NCI-H146 (cell line): ENCODE measurements at regions not wholly inside any gene's neighbourhood (a gene's known extent, or its start where the extent isn't known, plus 50 kb on each side); places are given as distances from the start of the nearest gene placed in this dataset.
"Not testable (repeated sequence)": the region's sequence is repeated elsewhere in the genome, so short reads cannot be mapped to it uniquely, and the experiment has no call there.

Source experiments
- DNase-seq: peaks from one replicate; lab custom pipeline; 2025; lab: John Stamatoyannopoulos, UW

GRCh38 chr18:14336017-14336416 lies 203.8 kb upstream of the ZNF519 start:
- DNase-seq: not testable (repeated sequence)

- DNase-seq: not testable (repeated sequence)
These were observed 189.0 kb upstream of the ZNF519 start for GRCh38 chr18:14321217-14321616.

GRCh38 chr18:14301255-14301654 lies 169.0 kb upstream of the ZNF519 start:
- DNase-seq: not testable (repeated sequence)

GRCh38 chr18:14295081-14295480 lies 162.8 kb upstream of the ZNF519 start:
- not testable (repeated sequence) for DNase-seq

- no peak for DNase-seq
These were observed 152.8 kb upstream of the ZNF519 start for GRCh38 chr18:14285053-14285452.

- not testable (repeated sequence) for DNase-seq
These were observed 143.2 kb upstream of the ZNF519 start for GRCh38 chr18:14275391-14275790.

- DNase-seq: not testable (repeated sequence)
These were observed 133.6 kb upstream of the ZNF519 start for GRCh38 chr18:14265637-14266410.

GRCh38 chr18:14262786-14263185 lies 130.6 kb upstream of the ZNF519 start:
- not testable (repeated sequence) for DNase-seq

- DNase-seq: not testable (repeated sequence)
These were observed 117.9 kb upstream of the ZNF519 start for GRCh38 chr18:14250084-14250677.

- DNase-seq: not testable (repeated sequence)
These were observed 107.0 kb upstream of the ZNF519 start for GRCh38 chr18:14239224-14239623.

- DNase-seq: not testable (repeated sequence)
These were observed 104.3 kb upstream of the ZNF519 start for GRCh38 chr18:14236356-14237048.

- not testable (repeated sequence) for DNase-seq
These were observed 93.0 kb upstream of the ZNF519 start for GRCh38 chr18:14225286-14225679.

GRCh38 chr18:14224551-14225285 lies 92.5 kb upstream of the ZNF519 start:
- DNase-seq: not testable (repeated sequence)

- DNase-seq: not testable (repeated sequence)
These were observed 91.7 kb upstream of the ZNF519 start for GRCh38 chr18:14223919-14224318.

- not testable (repeated sequence) for DNase-seq
These were observed 91.1 kb upstream of the ZNF519 start for GRCh38 chr18:14223231-14223822.

GRCh38 chr18:14222354-14223221 lies 90.4 kb upstream of the ZNF519 start:
- DNase-seq: not testable (repeated sequence)

- DNase-seq: no peak
These were observed 89.5 kb upstream of the ZNF519 start for GRCh38 chr18:14221689-14222088.

- DNase-seq: not testable (repeated sequence)
These were observed 83.7 kb upstream of the ZNF519 start for GRCh38 chr18:14215952-14216351.

GRCh38 chr18:14203424-14203823 lies 71.2 kb upstream of the ZNF519 start:
- DNase-seq: not testable (repeated sequence)

GRCh38 chr18:14190776-14191442 lies 58.7 kb upstream of the ZNF519 start:
- not testable (repeated sequence) for DNase-seq
